EL (cell line): ENCODE measurements at regions not wholly inside any gene's neighbourhood (a gene's known extent, or its start where the extent isn't known, plus 50 kb on each side); places are given as distances from the start of the nearest gene placed in this dataset.

Experiments used
- DNase-seq: peaks from one replicate; pipeline ENCODE4 v3.0.0-alpha.2; 2016

DNA sequence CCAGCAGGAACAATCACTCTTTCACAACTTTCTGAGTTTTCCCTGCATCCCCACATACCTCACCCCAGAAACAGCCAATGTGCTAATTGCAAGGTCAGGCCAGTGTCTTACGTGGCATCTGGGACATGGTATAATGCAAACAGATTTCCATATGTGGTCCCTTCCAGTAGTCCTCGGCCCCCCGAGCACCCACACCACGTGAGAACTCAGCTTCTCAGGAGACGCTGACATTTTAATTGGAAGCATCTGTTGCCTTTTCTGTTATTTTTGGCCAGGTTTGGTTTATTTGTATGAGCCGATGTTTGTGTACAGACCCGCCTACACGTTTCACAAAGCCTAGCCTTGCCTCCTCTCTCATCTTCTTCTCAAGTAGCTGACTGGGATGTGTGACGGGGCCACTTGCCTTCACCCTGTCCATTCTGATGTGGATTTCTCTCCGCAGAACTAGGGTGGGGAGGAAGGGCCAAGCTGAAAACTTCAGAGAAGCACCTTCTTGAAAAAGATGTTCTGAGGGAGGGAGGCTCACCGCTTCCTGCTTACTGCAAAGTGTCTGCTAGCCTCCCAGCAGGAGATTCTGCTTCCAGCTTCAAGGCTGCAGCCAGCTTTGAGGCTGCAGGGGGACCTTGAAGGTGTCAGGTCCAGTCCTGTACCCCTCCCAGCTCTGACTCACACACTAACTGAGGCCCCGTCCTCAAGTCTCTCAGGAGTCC, 109.6 kb upstream of the SLC14A2 start:
- DNase-seq, result peak; percentile 7

DNA sequence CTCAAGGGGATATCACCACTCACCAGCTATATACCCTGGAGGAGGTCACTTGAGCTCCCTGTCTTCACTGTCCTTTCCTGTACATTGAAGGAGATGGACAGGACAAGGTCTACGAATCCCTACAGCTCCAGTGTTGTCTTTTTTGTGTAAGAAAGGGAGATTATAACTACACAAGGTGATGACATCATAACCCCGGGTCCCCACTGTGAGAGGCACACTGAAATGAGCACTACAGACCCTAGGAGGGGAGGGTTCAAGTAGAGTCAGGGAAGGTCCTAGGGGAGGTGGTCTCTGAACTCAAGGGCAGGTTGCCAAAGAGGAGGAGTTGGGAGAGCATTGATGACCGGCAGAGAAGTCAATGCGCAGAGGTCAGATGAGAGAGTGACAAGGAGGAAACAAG, 108.3 kb upstream of the SLC14A2 start:
- no peak for DNase-seq

DNA sequence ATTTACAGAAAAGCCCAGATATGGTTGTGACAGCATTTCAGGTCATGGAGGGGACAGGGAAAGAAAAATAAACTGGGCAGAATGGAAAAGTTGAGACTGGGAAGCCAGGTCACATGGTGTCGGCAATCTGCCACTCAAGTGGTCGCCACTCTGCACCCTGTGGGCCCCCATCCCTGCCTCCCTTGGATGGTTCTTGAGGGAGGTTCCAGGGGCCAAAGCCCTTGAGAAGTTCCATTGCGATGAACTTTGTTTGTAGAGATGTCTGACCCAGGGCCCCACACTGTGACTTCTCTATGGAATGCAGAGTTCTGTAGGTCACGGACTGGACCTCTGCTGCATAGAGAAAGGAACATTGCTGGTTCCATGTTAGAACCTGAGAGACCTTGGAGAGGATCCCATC, 105.7 kb upstream of the SLC14A2 start:
- no peak for DNase-seq

DNA sequence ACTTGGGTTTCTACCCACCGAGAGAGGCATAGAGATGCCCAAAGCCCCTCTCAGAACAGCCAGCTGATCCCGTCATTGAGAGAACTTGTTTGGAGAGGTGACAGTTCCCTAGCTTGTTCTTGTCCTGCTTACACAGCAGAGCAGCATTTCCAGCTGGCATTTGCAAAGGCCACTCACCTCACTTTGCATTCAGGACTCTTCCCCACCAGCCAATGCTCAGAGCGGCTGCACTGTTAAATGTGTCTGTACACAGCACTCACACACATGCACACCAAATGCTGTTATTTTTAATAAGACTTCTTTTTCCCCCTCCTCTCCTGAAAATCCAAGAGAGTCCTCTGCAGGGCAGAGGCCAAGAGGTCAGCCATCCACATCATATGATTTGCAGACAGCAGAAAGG, 104.6 kb upstream of the SLC14A2 start:
- no peak for DNase-seq

DNA sequence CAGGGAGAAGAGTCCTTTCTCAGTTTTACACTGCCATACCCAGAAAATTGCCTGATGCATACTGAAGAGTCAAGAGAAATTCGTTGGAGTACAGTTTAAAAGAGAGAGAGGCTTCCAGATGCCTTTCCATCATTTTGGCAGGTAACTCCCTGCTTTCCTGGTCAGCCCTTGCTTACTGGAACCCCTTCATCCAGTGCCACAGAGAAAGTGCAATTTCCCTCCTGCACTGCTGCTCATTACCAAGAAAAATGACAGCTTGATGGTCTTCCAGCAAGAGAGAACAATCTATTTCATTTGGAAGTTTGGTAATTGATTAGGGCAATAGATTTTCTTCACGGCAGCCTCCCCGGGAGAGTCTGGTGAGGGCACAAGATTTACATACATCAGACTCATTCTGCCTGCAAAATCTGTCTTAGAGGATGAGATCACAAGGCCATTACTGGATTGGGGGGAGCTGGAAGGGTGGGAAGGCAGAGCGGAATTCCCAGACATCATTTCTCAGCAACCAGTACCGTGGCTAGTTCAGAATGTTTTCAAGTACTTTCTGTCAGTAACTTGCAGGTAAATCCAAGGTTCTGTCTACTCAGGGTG, 102.8 kb upstream of the SLC14A2 start:
- DNase-seq, result no peak

DNA sequence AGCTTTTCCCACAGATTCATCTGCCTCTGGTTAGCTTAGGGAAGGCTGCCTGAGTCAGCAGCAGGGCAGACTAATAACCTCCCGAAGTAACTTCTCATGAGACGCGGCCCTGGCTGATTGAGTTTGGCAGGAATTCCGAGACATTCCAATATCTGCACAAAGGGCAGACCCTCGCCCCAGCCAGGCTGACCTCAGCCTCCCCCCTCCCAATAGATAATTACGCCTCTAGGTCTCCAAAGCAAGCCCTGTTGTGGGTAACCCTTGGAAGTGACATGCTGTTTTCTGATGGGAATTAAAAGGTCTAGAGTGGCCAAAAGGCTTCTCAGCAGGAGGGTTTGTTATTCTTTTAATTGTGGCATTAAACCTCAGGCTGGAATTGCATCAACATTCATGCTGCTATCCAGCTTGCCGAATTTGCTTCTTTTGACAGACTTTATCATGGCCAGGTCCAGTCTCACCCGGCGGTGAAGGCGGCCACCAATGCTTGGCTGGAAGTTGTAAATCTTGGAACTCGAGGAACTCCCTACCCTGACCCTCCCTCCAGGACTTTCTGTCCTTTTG, 98.0 kb upstream of the SLC14A2 start:
- no peak for DNase-seq

DNA sequence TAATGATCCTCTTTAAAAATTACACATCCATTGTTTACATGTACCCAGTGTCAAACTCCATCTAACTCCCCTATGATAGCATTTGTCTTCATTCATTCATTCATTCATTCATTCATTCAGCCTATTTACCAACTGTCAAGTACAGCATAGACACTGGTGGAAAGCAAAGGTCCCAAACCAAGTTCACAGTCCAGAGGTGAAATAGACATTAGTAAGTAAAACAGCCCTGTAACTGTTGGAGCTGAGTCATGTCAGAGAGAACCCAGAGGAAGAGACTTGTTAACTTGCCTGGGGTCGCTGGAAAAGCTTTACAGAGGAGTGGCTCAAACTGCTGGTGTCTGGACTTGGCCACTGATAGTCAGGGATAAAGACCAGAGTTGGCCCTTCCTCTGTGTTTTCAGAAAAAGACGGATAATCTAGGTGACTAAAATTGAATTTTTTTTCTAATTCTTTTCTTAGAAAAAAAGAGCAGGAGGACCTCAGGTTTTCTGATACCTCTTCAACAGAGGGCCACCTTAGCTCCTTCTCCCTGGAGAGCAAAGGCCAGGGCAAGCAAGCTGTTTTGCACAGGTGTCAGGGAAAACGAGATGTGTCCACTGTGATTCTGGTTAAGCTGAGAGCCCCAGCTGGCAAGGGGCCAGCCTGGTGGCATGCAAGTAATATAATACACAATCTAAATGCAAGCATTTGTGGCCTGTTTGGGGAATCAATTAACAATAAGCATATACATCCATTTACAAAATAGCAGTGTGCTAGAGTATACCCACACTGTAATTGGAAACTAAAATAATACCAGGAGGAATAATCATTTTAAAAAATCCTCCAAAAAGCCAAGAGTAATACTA, 96.7 kb upstream of the SLC14A2 start:
- DNase-seq, result no peak

DNA sequence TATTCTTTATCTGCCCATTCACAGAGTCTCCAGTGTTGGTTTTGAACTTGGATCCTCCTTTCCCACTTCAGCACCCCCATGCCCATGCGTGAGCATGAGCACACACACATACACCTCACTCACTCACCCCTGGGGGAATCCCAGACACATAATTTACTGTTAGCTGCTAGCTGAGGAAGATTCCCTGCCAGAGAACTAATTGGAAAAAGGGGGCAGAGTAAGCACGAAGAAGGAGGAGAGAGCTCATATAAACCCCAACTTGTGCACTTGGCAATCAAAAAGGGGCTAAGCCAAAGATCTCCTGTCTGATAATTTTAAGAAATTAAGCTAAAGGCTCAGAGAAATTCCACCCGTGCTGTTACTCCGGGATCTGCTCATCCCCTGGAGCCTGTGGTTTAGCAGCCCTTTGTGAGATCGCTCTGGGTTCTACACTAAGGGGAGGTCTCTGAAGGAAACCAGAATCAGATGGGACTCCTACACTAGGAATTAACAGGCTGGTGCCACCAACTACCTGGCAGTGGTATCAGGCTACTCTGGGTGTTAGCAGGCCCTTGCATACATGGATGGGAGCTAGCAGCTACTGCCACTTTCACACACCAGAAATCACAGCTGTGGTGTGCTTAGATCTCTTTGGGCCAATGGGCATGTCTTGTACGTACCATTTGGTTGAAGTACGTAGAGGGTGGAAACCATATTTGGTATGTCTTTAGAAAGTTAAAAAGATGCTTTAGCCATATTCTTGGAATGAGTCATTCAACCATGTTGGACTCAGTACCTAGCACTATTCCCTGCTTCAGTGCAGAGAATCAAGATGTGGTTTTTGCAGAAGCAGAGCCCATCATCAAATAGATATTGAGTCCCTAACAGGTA, 95.6 kb upstream of the SLC14A2 start:
- no peak for DNase-seq

DNA sequence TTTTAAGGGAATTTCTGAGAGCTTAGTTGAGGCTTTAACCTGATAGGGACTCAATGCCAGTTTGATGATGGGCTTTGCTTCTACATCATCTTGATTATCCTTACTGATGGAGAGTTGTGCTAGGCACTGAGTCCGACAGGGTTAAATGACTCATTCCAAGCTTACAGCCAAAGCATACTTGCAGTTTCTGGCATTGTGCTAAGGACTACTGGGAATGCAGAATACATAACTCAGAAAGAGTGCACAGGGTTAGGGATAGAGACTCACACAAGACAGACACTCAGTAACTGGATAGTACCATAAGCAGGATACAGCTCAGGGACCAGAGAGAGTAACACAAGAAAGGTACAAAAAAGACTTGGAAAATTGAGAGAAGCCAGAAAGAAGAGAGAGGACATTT, 94.1 kb upstream of the SLC14A2 start:
- peak; percentile 28 for DNase-seq

DNA sequence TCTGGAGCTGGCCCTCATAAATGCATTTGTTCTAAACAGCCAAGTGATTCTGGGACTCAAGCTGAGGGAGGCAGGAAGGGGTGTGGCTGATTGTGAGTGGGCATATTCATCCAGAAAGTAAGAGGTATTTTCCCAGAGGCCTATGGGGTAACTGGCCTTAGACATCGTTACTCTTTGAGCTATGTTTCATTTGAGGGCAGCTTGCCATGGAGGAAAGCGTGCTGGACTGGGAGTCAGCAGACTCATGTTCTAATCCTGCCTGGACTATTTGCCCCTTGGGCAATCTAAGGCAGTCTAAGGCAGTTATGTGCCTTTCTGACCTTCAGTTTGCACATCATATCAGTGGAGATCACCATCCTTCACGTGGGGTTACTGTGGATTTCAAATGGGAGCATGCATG, 93.5 kb upstream of the SLC14A2 start:
- DNase-seq, result peak; percentile 48

DNA sequence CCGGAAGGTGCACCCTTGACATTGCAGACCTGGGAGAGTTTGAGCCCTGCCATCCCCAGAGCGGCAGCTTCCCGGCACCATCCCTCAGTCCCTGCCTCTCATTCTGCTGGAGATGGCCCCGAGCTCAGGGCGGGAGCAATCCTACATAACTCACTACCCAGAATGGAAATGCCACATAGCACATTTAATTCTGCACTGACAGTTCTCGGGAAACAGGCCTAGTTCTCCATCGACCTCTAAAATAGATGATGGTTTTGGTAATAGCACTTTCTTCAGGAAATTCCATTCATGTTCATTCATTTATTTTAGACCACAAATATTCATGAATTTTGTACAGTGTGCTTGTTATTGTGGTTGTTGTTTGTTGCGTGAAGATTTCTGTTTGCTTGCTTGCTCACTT, 92.9 kb upstream of the SLC14A2 start:
- DNase-seq, result peak; percentile 24

DNA sequence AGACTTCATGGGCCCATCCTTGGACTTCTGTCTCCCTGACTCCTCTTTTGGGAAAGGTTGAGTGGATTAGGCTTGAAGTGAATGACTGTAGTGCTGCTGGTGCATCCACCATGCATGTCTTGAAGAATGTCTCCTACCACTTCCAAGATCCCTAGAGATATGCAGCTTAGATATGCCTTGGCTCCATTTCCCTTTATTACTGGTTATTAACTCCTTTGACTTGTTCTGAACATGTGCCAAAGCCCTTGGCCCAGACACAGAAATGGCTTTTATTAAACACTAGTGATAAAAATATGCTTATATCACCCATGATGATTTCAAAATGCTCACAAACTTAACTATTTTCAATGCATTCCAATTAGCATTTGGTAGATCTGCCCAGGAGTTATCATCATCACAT, 90.0 kb upstream of the SLC14A2 start:
- DNase-seq, result no peak

DNA sequence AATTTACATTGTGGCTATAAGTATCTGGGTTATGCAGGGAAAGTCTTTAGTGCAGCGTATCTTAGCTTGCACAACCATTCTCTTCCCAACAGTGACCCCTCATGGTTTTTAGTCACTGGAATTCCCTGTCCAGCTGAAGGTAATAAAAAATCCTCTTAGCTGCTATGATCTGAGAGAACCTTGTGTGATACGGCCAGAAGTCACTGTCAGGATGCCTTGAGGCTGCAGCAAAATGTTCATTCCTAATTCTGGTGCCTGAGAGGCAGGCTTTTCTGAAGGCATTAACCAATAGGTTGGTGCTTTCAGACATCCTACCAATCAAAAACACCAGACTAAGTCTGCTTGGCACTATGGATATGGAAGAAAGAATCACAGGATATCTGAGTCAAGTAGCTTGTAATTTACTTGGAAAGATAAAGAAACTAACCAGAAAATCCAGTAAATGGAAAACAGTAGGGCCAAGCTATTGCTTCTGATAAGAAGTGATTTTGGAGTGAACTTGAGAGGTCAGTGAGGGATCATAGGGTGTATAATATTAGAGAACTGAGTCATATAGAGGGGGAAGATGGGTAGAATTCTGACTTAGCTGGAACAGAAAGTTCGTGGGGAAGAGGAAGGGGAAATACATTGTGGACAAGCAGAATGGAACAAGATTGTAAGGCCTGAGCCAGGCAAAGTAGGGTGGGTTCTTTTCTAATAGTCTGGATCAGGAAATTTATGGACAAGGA, 89.0 kb upstream of the SLC14A2 start:
- no peak for DNase-seq

DNA sequence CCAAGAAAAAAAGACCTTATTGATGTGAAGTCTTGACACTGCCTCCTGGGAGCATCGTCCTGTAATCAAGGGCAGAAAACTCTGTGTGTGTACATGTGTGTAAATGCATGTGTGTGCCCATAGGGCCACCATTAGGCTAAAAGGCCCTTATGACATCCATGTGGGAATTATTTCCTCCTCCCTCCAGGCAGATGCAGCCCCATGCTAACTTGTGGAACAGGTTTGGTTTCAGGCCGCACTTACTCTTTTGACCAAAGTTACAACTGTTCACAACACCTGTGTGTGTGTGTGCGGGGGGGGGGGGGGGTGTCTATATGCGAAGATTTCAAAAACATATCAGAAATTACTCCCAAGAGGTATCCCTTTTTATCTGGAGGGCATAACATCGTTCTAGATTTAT, 87.4 kb upstream of the SLC14A2 start:
- DNase-seq, result no peak

DNA sequence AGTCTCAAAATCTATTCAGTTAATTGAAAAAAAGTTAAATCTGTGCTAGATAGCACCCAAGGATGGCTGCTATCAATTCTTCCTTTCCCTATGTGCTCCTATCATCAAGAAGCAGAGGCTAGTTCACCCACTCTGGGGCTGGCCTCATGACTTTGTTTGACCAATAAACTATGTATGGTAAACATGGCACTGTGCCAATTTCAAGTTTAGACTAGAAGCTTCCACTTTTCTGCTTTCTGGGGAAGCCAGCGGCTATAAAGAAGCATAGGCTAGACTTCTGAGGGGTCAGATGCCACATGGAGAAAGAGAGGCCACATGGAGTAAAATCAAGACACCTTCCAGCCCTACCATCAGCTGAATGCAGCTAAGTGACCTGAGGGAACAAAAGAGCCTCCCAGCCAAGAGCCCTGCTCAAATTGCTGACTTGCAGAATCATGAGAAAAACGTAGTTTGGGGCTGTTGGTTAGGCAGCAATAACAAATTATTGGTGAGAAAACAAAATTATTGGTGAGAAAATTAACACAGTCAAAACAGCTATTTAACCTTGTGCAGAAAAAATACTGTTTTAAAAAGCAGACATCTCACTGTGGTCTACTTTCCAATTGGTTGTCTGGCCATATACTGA, 86.5 kb upstream of the SLC14A2 start:
- DNase-seq, result no peak

DNA sequence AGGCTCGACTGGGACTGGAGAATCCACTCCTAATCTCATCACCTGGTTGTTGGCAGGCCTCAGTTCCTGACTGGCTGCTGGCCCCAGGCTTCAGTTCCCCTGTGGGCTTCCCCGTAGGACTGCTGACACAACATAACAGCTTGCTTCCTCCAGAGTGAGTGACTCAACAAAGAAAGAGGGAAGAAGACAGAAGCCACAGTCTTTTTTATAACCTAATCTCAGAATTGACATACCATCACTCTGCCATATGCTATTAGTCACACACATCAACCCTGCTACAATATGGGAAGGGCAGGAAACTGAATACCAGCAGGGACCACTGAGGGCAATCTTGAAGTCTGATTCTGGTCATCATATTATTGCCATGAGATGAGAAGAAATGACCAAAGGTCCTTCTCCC, 76.8 kb upstream of the SLC14A2 start:
- no peak for DNase-seq

DNA sequence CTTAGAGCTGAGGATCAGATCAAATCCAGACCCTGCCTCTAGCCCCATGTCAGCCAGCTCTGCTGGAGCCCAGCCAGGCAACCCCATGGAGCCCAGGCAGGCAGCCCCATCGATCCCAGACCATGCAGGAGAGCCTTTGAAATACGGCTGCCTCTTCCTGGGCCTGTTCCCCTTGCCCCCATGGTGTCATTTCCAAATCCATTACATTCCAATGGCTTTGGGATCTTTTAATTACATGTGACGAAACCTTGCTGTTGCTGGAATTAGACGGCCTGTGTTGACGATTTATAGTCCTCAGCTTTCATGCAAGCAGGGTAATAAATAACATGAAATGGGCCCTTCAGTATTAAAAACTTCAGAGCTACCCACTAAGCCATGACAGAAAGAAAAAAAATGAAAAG, 75.8 kb upstream of the SLC14A2 start:
- DNase-seq, result no peak

DNA sequence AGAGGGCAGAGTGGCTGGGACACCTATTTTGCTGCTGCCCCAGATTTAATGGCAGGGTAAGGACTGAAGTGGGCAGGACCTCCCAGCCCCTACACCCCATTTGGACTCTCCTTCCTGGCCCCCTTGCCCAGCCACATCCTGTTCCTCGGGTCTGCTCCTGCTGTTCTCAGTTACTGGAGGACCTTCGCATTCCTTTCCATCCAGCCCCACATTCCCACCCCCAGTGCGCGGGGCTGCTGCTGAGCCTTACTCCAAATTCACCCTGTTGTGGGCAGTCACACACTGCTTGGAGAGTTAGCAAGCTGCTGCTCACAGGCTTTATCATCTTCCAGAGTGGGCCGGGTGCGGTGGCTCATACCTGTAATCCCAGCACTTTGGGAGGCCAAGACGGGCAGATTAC, 75.2 kb upstream of the SLC14A2 start:
- DNase-seq, result no peak

DNA sequence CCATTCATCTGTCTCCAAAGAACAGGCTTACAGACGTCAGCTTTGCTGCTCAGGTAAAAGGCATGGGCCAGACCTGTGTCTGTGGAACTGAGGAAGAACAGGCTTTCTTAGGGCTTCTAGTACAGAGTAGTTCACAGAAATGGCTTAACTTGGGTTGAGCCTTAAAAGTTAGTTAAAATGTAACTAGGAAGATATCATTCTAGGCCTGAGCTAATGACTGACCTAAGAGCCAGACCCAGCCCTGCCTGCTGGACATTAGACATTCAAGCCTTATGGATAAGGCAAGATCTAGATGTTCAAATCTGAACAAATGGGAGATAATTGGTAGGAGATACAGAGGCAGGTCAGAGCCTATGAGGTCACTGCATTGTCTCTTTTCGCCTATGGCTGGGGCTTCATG, 73.9 kb upstream of the SLC14A2 start:
- DNase-seq, result no peak

DNA sequence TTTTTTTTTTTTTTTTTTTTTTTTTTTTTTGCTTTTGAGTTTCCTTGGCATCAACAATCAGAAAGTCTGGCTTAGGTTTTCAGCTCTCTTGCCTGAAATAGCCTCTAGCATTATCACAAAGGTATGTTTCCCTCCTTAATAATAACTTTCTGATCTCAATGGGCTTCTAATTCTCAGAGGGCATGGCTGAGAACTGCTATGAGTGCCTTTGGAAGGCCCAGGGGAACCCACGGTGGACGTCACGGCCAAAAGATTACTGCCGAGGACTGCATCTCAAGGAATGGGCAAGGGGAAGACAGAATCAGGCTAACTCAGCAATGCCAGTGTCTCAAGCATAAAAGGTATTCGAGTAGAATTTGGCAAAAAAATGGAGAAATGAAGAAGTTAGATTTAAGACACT, 73.2 kb upstream of the SLC14A2 start:
- no peak for DNase-seq

DNA sequence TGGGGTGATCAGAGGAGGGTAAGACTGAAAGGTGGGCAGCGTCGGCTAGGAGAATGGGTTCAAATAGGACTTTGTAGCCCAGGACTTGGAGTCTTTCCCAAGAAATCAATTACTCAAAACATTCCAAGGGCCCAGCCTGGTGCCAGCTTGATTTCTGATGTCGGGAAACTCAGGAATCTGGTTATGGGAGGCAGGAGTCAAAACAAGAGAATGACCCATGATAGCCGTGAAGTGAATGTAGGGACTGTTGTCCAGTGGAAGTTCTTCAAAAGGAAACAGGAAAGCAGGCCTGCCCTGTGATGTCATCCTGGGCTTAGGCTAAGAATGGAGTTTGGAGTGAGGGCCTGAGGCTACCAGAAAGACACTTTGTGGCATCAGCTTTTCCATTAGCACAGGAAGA, 67.4 kb upstream of the SLC14A2 start:
- DNase-seq, result no peak

DNA sequence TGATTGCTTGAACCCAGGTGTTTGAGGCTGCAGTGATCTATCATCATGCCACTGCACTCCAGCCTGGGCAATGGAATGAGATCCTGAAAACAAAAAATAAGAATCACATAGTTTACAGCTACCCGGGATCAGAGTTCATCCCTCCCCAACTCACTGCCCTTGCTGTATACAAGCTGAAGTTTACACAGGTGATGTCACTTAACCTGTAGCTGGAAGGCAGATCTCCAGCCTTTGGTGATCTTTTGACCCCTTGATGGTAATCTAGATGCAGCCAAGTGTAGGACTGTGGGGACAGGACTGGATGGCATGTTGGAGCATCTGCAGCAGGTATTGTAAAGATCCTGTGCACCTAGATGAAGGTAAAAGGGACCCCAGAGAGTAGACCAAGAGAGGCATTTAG, 66.7 kb upstream of the SLC14A2 start:
- DNase-seq, result no peak
